Stimulated activated CD4-positive, alpha-beta T cell treated with anti-CD3 and anti-CD28 coated beads, Interleukin-2, amount 100 ng/mL, for 48 hours (primary cell): ENCODE measurements at regions not wholly inside any gene's neighbourhood (a gene's known extent, or its start where the extent isn't known, plus 50 kb on each side); places are given as distances from the start of the nearest gene placed in this dataset.
"Not testable (repeated sequence)": the region's sequence is repeated elsewhere in the genome, so short reads cannot be mapped to it uniquely, and the experiment has no call there.

Source experiments
- DNase-seq, 2 donors: peaks; one replicate each; pipeline ENCODE4 v3.0.0-alpha.2; 2020

DNA sequence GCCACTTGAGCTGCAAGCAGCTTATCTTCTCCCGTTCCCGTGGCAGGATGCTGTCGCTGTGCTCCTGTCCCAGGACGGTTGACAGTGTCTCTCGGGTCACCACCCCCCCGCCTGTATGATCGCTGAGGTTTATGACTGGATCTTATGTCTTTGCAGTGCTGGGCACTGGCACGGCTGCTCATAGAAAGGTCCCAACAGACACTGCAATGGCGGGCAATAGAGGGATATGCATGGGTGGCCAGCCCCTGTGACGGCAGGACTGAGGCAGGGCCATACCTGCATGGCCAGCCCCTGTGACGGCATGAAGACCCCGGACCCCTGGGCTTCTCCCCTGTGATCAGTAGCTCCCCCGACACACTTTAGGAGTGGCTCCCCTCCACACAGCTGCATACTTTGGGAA, 307.2 kb downstream of the TEX29 start:
- no peak for DNase-seq

DNA sequence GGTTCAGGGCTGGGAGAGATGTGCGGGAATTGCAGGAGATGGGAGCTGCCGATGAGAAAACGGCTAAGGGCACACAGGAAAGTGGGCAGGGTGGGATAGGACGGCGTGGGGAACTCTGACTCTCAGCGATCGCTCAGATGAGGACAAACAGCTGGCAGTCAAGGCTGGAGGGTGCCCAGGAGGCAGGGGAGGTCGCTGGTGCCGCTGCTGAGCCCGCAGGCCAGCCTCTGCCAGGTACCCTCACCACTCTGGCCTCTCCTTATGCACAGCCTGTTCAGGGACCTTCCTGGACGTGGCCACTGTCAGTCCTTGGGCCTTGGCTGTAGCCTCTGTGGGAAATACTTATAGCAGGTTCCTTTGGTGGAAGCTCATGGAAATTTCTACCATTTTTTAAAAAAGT, 308.6 kb downstream of the TEX29 start:
- no peak for DNase-seq

DNA sequence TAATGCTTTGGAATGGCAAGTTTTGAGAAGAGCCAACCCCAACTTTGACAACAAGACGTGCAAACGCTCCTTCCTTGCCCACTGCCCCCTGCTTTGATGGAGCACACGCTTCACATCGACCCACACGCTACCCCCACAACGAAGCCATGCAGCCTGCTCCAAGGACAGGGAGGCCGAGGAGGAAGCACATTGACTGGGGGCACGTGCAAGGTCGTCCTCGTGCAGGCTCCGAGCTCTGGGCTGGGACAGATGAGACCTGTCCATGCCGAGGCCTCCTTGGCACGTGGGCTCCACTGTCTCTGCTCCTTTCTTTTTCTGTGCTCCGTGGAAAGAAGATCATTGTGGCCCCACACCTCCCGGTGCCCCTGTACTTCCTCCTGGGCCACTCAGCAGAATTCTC, 309.0 kb downstream of the TEX29 start:
- no peak for DNase-seq

DNA sequence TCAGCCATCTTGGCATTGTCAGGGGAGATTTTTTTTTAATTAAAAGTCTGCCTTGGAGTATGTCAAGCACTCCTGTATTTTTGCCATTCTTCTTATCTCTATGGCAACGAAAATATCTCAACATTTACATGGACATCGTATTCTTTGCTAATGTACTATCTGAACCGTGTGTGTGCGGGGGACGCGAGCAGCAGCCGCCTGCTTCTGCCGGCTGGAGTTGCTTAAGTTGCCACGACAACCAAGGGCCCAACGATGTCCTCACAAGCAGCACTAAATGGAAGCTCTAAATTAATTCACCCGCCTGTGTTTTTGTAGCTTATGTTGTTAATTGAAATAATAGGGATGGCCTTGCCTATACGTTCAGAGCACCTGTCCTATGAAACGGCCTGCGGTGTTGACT, 309.5 kb downstream of the TEX29 start:
- no peak for DNase-seq

DNA sequence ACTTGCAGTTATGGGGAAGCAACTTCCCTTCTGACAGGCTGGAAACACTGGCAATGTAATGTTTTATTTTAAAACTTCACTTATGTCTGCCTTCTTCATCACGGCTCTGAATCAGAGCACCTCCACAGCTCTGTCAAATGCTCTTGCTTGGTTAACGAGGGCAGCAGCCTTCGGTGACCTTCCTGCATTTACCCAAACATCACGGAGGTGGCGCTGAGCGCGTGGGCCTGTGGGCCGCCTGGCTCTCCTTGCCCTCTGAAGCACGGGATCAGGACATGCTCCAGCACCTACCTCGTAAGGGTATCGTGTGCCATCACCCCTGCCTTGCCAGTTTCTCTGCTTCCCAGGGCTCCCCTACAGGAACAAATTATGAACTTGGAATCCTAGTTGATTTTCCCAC, 310.0 kb downstream of the TEX29 start:
- no peak for DNase-seq

DNA sequence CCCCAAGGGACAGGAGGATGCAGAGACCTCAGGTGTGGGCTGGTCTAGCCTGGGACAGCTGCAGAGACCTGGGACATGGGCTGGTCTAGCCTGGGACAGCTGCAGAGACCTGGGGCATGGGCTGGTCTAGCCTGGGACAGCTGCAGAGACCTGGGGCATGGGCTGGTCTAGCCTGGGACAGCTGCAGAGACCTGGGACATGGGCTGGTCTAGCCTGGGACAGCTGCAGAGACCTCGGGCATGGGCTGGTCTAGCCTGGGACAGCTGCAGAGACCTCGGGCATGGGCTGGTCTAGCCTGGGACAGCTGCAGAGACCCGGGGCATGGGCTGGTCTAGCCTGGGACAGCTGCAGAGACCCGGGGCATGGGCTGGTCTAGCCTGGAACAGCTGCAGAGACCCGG, 310.8 kb downstream of the TEX29 start:
- DNase-seq = not testable (repeated sequence)

DNA sequence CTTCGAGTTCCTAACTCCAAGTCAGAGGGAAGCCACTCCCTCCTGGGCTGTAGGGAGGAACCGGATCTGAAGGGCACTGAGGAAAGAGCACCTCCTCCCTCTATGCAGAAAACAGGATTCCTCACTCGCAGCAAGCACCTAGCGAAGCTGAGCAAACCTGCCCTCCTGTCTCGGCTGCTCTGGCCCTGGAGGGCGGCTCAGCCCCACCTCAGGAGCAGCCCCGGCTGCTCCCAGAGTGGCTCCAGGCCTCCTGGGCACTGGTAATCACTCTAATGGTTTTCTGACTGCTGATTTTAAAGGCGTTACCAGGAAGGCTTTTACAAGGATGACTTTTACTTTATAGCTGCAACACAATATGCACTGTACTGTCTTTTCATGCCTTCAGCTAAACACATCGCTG, 312.5 kb downstream of the TEX29 start:
- no peak for DNase-seq

DNA sequence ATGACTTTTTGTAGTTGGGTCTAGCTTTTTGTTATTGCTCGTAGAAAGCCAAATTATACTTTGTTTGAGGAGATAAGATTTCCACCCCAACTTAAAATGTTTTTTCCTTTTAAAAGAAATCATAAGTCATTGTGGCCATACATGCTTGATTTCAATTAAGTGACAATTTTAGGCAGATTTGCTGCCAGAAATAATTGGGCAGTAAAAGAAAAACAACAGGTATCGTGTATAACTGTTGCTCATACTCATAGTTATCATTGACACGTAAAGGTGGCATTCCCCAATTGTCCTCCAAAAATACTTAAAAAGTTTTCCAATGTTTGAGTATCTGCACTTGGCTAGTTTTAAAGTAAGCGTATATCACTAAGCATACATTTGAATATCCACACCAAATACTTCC, 313.0 kb downstream of the TEX29 start:
- DNase-seq = no peak

DNA sequence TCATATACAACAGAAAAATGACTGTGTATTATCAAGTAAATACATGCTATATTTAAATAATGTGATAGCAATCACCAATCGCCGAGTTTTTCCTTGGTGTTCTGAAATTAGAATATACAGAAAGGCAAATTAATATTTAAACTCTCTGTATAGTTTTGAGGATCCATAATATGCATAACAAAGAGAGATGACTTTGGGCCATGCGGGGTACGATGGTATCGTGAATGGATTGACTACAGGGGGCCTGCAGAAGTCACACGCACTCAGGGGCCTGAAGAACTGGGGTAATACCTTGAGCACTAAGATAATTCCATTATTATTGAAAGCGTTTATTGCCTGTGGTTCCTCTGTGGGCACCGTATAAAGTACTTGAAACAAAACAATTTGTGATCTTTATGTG, 314.0 kb downstream of the TEX29 start:
- no peak for DNase-seq

DNA sequence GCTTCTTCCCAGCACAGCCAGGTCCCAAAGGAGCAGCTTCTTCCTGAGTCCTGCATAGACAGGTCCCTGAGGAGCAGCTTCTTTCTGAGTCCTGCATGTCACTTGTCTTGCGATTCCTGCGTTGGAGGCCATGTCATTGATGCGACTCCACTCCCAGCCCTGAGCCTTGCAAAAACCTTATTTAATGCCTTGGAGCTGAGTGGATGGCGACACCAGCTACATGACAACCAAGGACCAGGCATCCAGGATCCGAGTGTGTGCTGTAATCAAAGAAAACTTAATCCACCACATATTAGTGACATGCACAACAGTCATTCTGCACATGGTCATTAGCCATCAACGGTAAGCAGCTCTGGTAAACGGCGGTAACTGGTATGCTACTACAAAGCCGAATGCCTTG, 315.8 kb downstream of the TEX29 start:
- DNase-seq = no peak

DNA sequence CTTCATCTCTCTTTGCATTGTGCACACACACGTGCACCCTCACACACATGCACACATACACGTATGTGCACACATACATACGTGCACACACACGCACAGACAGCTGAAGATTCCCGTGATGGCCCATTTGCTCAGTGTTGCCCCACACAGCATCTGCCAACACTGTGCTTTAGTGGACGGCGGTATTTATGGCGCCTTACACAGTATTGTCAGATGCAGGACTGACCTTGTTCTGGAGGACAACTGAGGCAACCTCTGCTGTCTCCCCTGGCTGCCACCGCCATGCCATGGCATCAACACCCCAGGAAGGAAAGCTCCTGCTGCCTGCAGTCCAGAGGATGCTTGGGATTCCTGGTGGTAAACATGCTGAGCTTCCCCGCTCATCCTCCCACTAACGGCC, 316.4 kb downstream of the TEX29 start:
- no peak for DNase-seq

DNA sequence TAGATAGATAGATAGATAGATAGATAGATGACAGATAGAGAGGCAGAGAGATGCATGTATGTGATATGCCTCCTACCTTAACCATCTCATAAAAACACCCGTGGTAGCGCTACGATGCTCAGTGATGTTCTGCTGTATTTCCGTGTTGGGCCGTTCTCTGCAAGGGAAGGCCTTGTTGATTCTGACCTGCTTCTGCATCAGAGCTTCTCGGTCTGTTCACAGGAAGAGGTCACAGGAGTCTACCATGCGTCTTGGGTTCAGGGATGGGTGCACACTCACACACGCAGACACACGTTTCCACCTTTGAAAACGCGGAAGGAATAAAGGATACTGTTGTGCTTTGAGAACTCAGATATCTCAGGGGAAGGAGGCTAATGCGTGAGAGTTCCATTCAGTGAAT, 316.9 kb downstream of the TEX29 start:
- no peak for DNase-seq

DNA sequence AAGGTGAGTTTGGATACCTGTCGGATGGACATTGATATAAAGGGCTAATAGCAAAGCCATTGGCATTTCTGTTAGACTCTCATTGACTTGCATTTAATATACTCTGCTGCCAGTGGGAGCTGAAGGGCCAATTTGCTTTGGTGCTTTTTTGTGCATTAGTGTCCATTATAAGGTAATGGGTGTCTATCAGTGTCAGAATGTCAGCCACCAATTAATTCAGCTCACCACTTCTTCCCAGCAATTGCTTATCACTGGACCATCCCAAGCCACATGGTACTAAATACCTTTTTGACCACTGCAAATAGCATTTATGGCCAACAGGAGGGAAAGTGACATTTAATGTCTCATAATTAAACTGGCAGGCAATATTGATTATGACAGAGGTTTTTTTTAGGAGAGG, 317.8 kb downstream of the TEX29 start:
- DNase-seq = no peak

DNA sequence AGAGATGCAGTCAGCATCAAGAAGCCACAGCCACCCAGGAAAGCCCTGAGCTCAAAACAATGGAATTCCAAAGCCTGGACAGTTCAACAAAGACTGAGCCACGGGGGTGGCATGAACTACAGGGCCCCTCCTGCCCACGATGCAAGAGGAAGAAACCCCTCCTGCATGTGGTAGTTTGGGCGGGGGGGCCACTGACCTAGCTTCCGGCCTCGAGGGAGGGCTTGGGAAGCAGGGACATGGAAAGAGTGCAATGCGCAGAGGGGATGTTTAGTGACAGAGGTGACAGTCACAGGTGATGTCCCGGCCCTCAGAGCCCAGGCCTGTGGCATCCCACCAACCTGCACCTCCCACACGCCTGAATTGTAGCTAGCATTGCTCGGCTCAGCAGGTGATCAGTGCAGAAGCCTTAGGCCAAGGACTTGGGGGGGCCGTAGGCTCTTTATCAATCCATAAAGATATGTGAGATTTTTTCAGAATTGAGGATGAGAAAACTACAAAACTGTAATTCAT, 318.8 kb downstream of the TEX29 start:
- no peak for DNase-seq

DNA sequence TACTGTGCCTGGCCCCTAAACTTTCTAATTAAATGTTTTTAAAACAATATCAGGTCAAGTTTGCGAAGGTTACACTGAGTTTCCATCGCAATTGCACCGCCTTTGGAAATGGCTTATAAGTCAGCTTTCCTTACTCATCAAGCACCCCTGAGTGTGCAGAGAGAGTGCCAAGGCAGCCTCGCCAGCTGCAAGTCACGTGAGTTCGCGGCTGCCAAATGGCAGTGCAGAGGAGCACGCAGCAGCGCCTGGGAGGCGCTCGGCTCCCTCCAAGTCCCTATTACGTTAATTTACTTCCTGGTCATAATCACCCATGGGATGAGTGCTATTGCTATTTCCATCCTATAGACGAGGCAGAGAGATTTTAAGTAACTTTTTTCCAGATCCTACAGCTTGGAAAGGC, 319.6 kb downstream of the TEX29 start:
- DNase-seq = no peak

DNA sequence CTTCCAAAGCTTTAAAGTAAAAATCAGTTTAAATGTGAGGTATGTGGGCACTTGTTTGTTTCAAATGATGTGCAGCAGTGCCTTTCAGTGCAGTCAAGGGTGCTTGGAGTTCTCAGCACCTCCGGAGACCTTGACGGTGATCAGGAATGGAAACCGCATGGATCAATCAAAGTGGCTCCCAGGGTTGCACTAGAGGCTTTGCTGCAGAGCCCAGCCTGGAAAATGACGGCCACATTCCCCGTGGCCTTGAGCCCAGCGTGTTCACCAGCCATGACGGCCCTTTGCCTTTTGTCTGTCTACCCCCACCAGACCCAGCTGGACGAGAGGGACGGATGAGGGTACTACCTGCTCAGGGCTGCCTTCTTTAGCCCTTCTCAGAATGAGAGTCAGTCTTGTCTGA, 320.0 kb downstream of the TEX29 start:
- DNase-seq = no peak

DNA sequence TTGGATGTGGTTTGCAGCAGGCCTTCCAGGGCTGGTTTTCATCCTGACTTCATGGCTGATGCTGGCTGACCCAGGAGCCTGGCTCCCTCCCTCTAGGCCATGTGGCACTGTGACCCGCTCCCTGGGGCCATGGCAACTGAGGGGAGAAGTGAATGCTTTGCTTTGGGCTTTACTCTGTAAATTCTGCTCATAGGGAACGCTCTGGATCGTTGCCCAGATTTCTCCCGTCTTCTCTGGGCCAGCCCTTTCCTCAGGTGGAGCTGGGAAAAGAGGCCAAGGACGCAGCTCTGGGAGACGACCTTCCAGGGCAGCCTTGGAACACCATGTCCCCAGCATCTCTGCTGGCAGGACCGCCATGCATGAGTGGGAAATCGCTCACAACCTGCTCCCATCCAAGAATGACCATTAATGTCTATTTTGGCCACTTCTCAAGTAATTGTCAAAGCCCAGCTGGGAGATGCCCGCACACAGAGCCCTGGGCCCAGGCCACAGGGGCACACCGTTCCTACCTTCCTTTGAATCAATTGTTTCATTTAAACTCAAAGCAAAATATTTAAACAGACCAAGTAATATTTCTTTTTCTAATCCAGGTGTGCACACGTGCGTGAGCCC, 321.8 kb downstream of the TEX29 start:
- DNase-seq = no peak

DNA sequence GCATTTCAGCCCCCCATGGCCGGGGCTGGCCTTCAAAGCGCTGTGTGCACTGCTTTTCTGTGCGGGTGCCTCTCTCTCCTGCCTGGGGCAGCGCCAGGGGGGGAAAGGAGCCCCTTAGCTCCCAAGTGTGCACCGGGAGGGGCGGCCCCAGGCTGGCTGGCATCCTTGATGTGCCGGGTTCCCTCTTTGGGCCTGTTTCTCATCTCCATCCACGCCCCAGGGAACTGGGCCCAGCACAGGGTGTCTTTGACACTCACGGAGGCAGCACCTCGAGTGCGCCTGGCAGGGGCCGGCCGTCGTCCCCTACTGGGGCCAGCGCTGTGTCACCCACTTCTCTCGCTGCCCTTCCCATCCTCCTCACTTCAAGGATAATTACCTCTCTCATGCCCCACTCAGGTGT, 324.3 kb downstream of the TEX29 start:
- no peak for DNase-seq

DNA sequence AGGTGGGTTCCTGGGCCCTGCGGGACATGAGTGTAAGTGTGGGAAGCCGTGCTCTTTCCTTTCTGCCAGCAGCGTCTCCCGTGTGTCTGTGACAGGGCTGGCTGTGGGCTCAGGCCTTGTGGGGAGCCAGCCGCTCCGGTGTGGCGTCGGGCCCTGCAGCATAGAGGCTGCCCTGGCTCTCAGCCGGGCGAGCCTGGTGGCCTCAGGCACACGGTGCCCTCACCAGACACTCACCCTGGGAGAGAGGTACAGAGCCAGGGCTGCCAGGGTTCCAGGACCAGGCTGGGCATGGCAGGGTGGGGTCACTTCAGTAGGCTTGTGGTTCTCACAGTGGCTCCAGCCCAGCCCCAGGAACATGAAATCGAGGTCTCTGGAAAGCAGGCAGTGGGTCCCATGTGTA, 324.8 kb downstream of the TEX29 start:
- DNase-seq = no peak

DNA sequence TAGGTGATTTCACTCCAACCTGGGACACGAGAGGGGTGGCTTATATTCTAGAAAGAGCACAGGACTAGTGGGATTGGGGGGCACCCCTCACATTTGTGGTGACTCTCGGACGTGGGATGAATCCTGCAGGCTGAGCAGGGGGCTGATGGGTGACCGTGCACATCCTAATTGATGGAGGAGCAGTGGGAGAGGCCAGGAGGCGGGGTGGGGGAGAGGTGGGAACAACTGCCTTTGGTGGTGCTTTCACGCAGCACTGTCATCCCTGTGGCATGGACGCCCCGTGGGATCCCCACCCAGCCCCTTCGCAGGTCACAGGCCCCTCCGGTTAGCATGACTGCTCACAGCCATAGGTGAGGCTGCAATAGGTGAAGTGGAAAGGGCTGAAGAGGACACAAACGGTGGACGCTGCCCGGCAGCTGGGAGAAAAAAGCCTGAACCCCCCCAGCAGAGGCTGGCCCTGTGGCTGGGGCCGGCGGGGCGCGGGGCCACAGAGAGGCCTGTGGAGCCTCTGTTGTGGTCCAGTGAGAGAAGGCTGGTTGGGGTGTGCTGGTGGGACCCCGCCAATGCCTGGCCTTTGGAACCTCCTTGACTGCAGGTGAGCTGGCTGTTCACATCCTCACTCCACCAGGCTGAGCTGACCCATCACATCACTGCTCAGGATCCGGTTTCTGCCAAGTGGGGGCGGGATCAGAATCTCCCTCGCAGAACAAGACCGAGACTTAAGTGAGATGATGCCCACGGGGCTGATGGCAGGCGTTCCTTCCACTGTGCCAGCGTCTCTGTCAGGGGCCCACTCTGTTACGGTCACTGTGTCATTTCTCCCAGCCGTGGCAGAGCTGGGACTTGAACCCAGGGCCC, 325.4 kb downstream of the TEX29 start:
- DNase-seq = no peak

DNA sequence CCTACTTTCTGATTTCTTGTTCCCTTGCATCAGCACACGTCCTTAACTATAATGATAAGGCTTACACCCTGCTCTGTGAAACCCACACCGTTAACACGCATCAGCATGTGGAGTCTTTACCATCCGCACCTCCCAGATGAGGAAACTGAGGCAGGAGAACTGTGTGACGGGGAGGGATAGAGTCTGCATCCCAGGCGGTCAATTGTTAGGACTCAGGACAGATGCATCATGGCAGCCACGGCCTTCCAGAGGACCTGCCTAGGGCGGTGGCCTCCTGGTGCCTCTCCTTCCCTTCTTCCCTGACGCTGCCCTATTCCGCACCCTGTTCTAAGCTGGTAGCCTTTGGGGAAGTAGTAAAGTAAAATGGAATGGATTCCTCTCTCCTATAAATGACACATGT, 326.0 kb downstream of the TEX29 start:
- DNase-seq = no peak

DNA sequence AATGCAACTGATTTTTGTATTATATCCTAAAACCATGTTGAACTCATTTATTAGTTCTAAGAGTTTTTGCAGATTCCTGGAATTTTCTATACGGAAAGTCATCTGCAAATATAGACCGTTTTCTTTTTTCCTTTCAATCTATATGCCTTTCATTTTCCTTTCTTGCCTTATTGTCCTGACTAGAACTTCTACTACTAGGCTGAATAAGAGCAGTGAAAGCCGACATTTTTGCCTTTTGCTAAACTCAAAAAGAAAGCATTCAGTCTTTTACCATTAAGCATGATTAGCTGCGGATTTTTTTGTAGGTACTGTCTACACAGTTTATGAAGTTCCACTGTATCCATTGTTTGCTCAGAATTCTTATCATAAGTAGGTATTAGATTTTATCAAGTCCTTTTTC, 328.4 kb downstream of the TEX29 start:
- DNase-seq = no peak

DNA sequence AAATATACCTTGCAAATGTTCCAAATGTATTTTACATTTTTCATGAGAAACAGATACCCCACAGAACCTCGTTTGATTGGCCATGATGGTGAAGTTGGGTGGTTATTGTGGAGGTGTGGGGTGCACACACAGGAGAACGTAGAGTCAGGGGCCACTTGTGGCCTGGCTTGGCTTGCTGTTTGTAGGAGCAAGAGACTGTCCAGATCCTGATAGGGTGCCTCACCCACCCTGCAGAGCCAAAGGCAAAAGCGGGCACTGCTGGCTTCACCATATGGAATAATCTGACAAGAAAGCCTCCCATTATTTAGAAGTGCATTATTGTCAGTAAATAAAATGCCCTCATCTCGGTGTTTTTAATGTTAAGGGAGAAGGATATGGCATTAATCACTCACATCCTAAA, 330.2 kb downstream of the TEX29 start:
- DNase-seq = no peak

DNA sequence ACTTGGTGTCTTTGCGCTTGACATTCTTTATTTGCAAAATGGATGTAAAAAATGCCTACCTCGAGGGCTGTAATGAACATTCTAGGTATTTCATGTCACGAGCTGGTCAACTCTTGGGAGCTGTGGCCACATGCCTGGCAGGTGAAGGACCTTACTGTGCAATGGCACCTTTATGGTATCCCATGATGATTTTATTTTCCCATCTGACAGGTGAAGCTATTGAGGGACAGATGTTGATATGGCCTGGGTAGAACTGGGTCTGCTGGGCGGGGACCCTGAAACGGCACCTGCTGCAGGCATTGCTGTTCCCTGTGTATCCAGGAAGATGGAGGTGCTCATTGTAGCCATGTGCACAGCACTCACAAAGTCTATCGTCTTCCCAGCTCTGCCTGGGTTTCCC, 332.2 kb downstream of the TEX29 start:
- no peak for DNase-seq

DNA sequence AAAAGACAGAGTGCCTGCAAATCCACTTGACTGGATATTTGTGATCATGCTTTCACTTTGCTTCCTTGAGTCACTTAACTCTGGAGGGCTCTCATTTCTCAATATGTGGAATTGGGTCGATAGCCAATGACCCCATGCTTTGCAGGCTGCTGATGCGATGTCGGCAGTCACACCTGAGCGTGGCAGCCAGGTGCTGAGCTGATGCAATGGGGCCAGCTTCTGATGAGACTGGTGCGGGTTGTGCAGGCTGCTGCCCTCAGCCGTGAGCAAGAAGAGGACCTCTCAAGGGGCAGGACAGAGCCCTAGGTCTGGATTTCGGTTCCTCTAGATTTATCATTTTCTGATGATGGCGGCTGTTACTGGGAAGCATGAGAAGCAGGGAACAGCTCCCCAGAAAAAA, 334.1 kb downstream of the TEX29 start:
- DNase-seq = no peak
